ENCODE measurements at regions not wholly inside any gene's neighbourhood (a gene's known extent, or its start where the extent isn't known, plus 50 kb on each side); places are given as distances from the start of the nearest gene placed in this dataset.
"Not testable (repeated sequence)": the region's sequence is repeated elsewhere in the genome, so short reads cannot be mapped to it uniquely, and the experiment has no call there.

- CTCF ChIA-PET = interaction anchor here (3.1 kb wide), 1 partner anchor 10 kb away, joined by 27 read pairs; no protein-coding TSS in a partner anchor
- Mint-ChIP-seq H3K36me3 (ENCODE audit: insufficient read depth, unreplicated experiment) (no peaks in the 10 kb centered on the region), H3K27me3 (ENCODE audit: insufficient read depth, unreplicated experiment) (no peaks in the 10 kb centered on the region), H3K4me1 (ENCODE audit: insufficient read depth, unreplicated experiment) (no peaks in the 10 kb centered on the region), H3K9me3 (ENCODE audit: unreplicated experiment) (no peaks in the 10 kb centered on the region), H3K4me3 (ENCODE audit: unreplicated experiment) (no peak overlapping the region), H3K27ac (ENCODE audit: low read depth, unreplicated experiment) (no peak overlapping the region)
- no TSS peak for BruUV-seq (replicated peaks)
- intact Hi-C loops (cut with micrococcal nuclease) = no loop called here
- TF ChIP-seq, protein P1, sequence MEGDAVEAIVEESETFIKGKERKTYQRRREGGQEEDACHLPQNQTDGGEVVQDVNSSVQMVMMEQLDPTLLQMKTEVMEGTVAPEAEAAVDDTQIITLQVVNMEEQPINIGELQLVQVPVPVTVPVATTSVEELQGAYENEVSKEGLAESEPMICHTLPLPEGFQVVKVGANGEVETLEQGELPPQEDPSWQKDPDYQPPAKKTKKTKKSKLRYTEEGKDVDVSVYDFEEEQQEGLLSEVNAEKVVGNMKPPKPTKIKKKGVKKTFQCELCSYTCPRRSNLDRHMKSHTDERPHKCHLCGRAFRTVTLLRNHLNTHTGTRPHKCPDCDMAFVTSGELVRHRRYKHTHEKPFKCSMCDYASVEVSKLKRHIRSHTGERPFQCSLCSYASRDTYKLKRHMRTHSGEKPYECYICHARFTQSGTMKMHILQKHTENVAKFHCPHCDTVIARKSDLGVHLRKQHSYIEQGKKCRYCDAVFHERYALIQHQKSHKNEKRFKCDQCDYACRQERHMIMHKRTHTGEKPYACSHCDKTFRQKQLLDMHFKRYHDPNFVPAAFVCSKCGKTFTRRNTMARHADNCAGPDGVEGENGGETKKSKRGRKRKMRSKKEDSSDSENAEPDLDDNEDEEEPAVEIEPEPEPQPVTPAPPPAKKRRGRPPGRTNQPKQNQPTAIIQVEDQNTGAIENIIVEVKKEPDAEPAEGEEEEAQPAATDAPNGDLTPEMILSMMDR (IDR thresholded peaks at IDR 0.05; ENCODE audit: unreplicated experiment) = no peak
- DNase-seq (ENCODE audit: unreplicated experiment) = no peak
- POLR2A ChIA-PET = no interaction called here
Observed at GRCh38 chr1:192463661-192464060, 111.9 kb upstream of the RGS1 start.

DNA sequence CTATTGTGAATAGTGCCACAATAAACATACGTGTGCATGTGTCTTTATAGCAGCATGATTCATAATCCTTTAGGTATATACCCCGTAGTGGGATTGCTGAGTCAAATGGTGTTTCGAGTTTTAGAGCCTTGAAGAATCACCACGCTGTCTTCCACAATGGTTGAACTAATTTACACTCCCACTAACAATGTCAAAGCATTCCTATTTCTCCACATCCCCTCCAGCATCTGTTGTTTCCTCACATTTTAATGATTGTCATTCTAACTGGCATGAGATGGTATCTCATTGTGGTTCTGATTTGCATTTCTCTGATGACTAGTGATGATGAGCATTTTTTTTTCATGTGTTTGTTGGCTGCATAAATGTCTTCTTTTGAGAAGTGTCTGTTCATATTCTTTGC, 110.4 kb upstream of the RGS1 start:
- H3K4me3 Mint-ChIP-seq (ENCODE audit: unreplicated experiment); intact Hi-C loops (cut with micrococcal nuclease); BruUV-seq (replicated peaks); H3K4me1 Mint-ChIP-seq (ENCODE audit: insufficient read depth, unreplicated experiment); CTCF ChIA-PET; H3K36me3 Mint-ChIP-seq (ENCODE audit: insufficient read depth, unreplicated experiment); H3K27ac Mint-ChIP-seq (ENCODE audit: low read depth, unreplicated experiment); H3K9me3 Mint-ChIP-seq (ENCODE audit: unreplicated experiment); DNase-seq (ENCODE audit: unreplicated experiment); H3K27me3 Mint-ChIP-seq (ENCODE audit: insufficient read depth, unreplicated experiment); POLR2A ChIA-PET: not testable (repeated sequence)

DNA sequence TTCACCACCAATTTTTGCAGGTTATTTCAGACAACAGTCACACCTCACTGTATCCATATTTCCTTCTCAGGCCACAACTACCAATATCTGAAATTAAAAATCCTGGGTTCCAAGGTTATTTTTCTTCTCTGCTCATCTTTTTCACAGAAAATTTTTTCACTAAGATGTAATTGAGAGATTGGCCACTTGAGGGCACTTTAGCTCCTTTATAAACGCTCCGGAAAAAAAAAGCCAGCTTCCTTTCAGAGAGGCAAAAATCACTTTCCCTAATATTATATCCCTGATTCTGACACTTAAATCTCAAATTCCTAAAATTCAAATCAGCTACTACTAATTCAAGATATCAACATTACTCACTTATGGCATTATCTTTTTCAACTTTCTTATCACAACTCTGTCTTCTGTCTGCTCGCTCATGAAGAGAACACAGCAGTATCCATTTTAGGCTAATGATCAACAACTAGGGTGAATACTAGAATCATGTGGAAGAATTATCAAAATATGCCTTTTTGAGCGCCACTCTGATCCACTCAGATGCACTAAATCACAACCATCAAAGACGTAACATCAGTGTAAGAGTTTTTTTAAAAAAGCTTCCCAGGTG, 101.4 kb upstream of the RGS1 start:
- TF ChIP-seq, protein P1 (IDR thresholded peaks at IDR 0.05; ENCODE audit: unreplicated experiment) = peak; percentile 69
- DNase-seq (ENCODE audit: unreplicated experiment) = peak; percentile 58
- no TSS peak for BruUV-seq (replicated peaks)
- Mint-ChIP-seq H3K27ac (ENCODE audit: low read depth, unreplicated experiment) (no peak overlapping the region), H3K27me3 (ENCODE audit: insufficient read depth, unreplicated experiment) (no peaks in the 10 kb centered on the region), H3K9me3 (ENCODE audit: unreplicated experiment) (no peaks in the 10 kb centered on the region), H3K4me3 (ENCODE audit: unreplicated experiment) (no peak overlapping the region), H3K36me3 (ENCODE audit: insufficient read depth, unreplicated experiment) (no peaks in the 10 kb centered on the region), H3K4me1 (ENCODE audit: insufficient read depth, unreplicated experiment) (peaks cover 8% of the 10 kb centered on the region)
- ChIA-PET CTCF (interaction anchor here (0.6 to 6.2 kb wide), 58 partner anchors 12 to 1924 kb away, joined by 3 to 152 read pairs (median 4); no protein-coding TSS in a partner anchor), POLR2A (interaction anchor here (0.6 to 1.6 kb wide), 10 partner anchors 65 to 1232 kb away, joined by 3 to 6 read pairs (median 4); partner anchors contain the start of gene CDC73)
- intact Hi-C loops (cut with micrococcal nuclease) = loop anchor here (1.0 to 2.0 kb wide), 3 partner anchors 331 to 648 kb away; partner anchors contain the start of gene CDC73

- ChIA-PET POLR2A (interaction anchor here (0.8 to 1.6 kb wide), 4 partner anchors 137 to 646 kb away, joined by 3 to 6 read pairs (median 4); partner anchors contain the start of gene CDC73), CTCF (interaction anchor here (0.6 to 6.2 kb wide), 29 partner anchors 13 to 554 kb away, joined by 3 to 152 read pairs (median 5); no protein-coding TSS in a partner anchor)
- Mint-ChIP-seq H3K27ac (ENCODE audit: low read depth, unreplicated experiment) (peak overlapping the region; percentile 39), H3K4me1 (ENCODE audit: insufficient read depth, unreplicated experiment) (peaks cover 8% of the 10 kb centered on the region), H3K36me3 (ENCODE audit: insufficient read depth, unreplicated experiment) (no peaks in the 10 kb centered on the region), H3K27me3 (ENCODE audit: insufficient read depth, unreplicated experiment) (no peaks in the 10 kb centered on the region), H3K4me3 (ENCODE audit: unreplicated experiment) (no peak overlapping the region), H3K9me3 (ENCODE audit: unreplicated experiment) (no peaks in the 10 kb centered on the region)
- TF ChIP-seq, protein P1 (IDR thresholded peaks at IDR 0.05; ENCODE audit: unreplicated experiment) = no peak
- no TSS peak for BruUV-seq (replicated peaks)
- intact Hi-C loops (cut with micrococcal nuclease) = loop anchor here (2.0 kb wide), 1 partner anchor 555 kb away; no protein-coding TSS in a partner anchor
- no peak for DNase-seq (ENCODE audit: unreplicated experiment)
Observed at GRCh38 chr1:192475329-192475728, 100.2 kb upstream of the RGS1 start.

Measured in MCF 10A (cell line).